ENCODE measurements at regions not wholly inside any gene's neighbourhood (a gene's known extent, or its start where the extent isn't known, plus 50 kb on each side); places are given as distances from the start of the nearest gene placed in this dataset.

DNA sequence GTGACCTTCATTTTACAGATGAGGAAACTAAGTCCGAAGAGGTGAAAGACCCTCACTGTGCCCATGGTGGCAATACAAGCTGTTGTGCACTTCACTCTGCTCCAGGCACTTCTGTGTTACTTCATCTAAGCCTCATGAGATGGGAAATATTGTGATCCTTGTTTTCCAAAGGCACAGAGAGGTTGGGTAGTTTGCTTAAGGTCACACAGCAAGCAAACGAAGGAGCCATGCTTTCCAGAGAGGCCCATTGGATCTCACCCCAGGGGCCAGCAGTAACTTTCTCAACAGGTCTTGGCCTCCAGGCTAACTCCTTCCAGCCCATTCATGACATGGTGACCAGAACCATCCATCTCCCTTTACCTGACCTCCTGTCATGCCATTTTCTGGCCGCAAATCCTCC, 332.8 kb downstream of the MN1 start:
- TF ChIP-seq, protein P1, sequence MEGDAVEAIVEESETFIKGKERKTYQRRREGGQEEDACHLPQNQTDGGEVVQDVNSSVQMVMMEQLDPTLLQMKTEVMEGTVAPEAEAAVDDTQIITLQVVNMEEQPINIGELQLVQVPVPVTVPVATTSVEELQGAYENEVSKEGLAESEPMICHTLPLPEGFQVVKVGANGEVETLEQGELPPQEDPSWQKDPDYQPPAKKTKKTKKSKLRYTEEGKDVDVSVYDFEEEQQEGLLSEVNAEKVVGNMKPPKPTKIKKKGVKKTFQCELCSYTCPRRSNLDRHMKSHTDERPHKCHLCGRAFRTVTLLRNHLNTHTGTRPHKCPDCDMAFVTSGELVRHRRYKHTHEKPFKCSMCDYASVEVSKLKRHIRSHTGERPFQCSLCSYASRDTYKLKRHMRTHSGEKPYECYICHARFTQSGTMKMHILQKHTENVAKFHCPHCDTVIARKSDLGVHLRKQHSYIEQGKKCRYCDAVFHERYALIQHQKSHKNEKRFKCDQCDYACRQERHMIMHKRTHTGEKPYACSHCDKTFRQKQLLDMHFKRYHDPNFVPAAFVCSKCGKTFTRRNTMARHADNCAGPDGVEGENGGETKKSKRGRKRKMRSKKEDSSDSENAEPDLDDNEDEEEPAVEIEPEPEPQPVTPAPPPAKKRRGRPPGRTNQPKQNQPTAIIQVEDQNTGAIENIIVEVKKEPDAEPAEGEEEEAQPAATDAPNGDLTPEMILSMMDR (IDR thresholded peaks at IDR 0.05; ENCODE audit: low read depth, low read length) = no peak
- TF ChIP-seq POLR2A (IDR thresholded peaks at IDR 0.05; ENCODE audit: extremely low read depth, insufficient read length) (no peak), MAX (IDR thresholded peaks at IDR 0.05; ENCODE audit: low read depth, low read length) (no peak), MYC (IDR thresholded peaks at IDR 0.05; ENCODE audit: low read depth, low read length) (no peak)

Measured in NB4 (cell line).